Keratinocyte (primary cell): ENCODE measurements at regions not wholly inside any gene's neighbourhood (a gene's known extent, or its start where the extent isn't known, plus 50 kb on each side); places are given as distances from the start of the nearest gene placed in this dataset.

Experiments
- EZH2 ChIP-seq: IDR thresholded peaks from one replicate; pipeline ENCODE4 v1.6.1; 2012; ENCODE audit warnings: inconsistent platforms, mild to moderate bottlenecking, low read length, moderate library complexity
- TF ChIP-seq, protein P1 (sequence below), 3 experiments: IDR thresholded peaks in 1 of 3; conservative IDR thresholded peaks in 1 of 3; optimal IDR thresholded peaks in 1 of 3; 2 replicates in 2 of 3; 3 replicates in 1 of 3; pipeline versions ENCODE3 to v1.5.1; 2011; ENCODE audit warnings: low read length in 3 of 3, mild to moderate bottlenecking in 3 of 3, moderate library complexity in 2 of 3, control low read depth in 1 of 3, inconsistent platforms in 1 of 3; ENCODE audit not compliant: insufficient read depth in 2 of 3; ENCODE audit errors: extremely low read depth in 1 of 3

DNA sequence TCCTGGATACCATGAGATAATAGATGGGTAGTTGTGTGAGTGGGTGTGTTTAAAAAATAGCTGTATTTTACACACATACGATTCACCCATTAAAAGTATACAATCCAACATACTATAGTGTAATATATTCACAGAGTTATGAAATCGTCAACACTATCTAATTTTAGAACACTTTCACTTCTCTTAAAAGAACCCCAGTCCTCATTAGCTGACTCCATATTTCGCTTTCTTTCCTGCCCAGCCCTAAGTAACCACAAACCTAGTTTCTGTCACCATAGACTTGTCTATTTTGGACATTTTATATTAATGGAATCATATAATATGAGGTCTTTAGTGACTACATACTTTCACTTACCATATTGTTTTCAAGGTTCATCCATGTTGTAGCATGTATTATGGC is 63.8 kb upstream of the S1PR3 start:
- TF ChIP-seq EZH2, result no peak
- TF ChIP-seq, protein P1, sequence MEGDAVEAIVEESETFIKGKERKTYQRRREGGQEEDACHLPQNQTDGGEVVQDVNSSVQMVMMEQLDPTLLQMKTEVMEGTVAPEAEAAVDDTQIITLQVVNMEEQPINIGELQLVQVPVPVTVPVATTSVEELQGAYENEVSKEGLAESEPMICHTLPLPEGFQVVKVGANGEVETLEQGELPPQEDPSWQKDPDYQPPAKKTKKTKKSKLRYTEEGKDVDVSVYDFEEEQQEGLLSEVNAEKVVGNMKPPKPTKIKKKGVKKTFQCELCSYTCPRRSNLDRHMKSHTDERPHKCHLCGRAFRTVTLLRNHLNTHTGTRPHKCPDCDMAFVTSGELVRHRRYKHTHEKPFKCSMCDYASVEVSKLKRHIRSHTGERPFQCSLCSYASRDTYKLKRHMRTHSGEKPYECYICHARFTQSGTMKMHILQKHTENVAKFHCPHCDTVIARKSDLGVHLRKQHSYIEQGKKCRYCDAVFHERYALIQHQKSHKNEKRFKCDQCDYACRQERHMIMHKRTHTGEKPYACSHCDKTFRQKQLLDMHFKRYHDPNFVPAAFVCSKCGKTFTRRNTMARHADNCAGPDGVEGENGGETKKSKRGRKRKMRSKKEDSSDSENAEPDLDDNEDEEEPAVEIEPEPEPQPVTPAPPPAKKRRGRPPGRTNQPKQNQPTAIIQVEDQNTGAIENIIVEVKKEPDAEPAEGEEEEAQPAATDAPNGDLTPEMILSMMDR (optimal IDR thresholded peaks at IDR 0.05 in 1 of 3, IDR thresholded peaks at IDR 0.05 in 1 of 3, conservative IDR thresholded peaks at IDR 0.05 in 1 of 3; ENCODE audit: extremely low read depth in 1 of 3, insufficient read depth in 2 of 3, low read length in 3 of 3), result no peak
